NCI-H748 treated with DMSO at 0.1 percent for 48 hours (cell line): ENCODE measurements at regions not wholly inside any gene's neighbourhood (a gene's known extent, or its start where the extent isn't known, plus 50 kb on each side); places are given as distances from the start of the nearest gene placed in this dataset.
A peak's percentile ranks its signal among the peaks of the same experiment; 100 is the strongest.

Experiments used
- DNase-seq: peaks from one replicate; lab custom pipeline; 2025; lab: John Stamatoyannopoulos, UW

DNA sequence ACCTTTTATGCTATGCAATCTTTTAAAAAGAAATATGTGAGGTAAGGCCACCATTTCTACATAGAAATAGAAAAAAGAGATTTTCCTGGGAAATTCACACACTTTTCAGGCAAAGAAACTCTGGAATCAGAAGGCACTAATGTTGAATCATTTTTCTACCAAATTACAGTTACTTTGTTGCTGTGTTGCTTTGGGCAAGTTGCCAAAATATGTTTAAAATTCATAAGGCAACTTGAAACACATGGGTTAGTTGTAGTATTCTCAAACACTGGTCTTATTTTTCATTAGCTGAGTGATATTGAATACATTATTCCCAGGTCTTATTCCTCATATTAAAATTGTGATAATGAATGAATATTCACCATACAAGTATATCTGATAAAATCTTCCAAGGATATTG, 195.0 kb upstream of the SLITRK1 start:
- no peak for DNase-seq

DNA sequence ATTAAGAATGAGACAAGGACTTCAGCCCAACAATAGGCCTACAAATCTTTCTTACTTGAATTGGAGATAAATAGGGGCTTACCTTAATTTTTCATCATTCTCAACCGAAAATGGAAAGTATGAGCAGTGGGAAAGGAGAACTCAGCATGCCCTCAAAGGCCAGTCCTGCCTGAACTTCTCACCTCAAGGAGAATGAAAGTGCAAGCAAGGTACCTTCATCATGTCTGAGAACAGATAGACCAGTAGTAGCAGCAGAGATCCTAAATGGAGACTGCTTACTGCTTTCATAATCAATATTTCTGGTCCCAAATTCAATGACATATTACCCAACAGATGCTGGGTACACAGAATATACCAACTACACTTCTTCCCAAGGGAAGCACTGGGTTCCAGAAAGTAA, 194.0 kb upstream of the SLITRK1 start:
- no peak for DNase-seq

- DNase-seq: no peak
Measured at GRCh38 chr13:84050536-84050935, 168.3 kb upstream of the SLITRK1 start.

- no peak for DNase-seq
Measured at GRCh38 chr13:84049443-84050219, 167.4 kb upstream of the SLITRK1 start.

- DNase-seq: no peak
Measured at GRCh38 chr13:84044805-84045204, 162.5 kb upstream of the SLITRK1 start.

- peak; percentile 91 for DNase-seq
Measured at GRCh38 chr13:84038001-84038400, 155.7 kb upstream of the SLITRK1 start.

- DNase-seq: no peak
Measured at GRCh38 chr13:84032116-84032515, 149.8 kb upstream of the SLITRK1 start.

- DNase-seq: no peak
Measured at GRCh38 chr13:84031120-84031519, 148.8 kb upstream of the SLITRK1 start.

- DNase-seq: no peak
Measured at GRCh38 chr13:84029396-84029795, 147.1 kb upstream of the SLITRK1 start.

- no peak for DNase-seq
Measured at GRCh38 chr13:84025824-84026223, 143.6 kb upstream of the SLITRK1 start.

DNA sequence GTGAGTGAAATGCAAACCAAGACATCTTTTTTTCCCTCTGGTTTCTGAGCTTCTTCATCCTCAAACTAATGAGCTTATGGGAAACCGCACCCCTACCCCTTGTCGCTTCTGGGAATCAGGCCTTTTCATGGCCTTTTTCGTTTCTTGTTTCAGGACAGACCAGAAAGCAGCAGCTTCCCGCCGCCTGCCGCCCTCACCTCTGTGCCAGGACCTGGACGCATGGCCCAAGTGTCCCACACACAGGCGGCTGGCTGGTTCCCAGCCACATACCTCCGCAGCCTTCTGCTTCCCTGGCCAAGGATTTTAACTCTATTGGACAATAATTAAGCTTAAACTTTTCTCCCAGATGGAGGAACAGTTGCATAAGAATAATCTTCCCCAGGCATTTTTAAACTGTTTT, 114.1 kb upstream of the SLITRK1 start:
- DNase-seq: no peak

DNA sequence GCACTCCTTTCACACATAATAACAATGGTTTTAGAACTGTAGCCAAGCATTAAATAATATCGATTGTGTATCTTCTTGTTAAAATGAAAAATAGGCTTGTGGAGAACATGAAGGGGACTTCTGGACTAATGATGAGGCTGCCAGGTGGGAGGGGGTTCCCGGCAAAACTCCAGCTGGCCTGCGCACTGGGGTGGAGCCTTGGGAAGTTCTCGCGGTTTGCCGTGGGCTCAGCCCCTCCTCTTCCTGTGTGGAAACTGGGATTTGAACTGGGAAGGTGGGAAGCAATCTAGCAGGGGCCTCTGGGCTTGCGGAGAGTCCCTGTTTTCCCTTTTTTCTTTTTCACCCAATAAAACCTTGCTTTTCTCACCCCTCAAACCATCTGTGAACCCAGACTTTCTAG, 113.7 kb upstream of the SLITRK1 start:
- no peak for DNase-seq

- no peak for DNase-seq
Measured at GRCh38 chr13:83992566-83993358, 110.5 kb upstream of the SLITRK1 start.

DNA sequence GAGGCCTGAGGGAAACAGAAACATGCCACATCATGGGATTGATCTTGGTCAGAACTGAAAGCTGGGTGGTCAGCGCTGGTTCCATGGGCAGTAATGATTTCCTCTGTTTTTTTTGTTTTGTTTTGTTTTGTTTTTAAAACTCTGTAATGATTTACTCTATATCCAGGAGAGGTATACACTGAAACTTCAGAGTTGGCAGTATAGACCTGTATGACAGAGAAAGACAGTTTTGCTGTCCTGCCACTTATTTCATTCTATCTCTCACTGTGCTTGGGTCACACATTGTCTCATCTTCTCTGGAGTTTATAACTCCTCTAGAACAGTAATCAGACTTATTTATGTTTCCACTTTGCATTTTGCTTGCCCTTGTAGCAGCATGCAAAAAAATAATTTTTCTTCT, 105.1 kb upstream of the SLITRK1 start:
- DNase-seq: no peak

DNA sequence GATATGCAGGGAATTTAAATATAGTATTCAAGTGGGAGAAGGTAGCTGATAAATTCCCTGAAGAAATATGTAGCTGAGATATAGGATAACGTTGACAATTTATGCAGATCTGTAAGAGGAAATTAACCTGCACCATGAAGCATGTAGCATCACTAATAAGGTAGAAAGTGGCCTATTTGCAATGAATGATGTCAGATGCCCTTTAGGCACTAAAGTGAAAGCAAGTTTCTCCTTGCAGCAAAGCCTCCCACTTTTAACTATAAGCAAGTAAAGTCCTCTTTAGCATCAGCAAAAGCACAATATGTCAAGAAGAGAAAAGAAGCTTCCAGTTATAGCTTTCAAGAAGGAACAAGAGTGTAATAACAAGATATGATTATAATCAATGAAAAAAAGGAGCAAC, 102.5 kb upstream of the SLITRK1 start:
- DNase-seq: no peak

DNA sequence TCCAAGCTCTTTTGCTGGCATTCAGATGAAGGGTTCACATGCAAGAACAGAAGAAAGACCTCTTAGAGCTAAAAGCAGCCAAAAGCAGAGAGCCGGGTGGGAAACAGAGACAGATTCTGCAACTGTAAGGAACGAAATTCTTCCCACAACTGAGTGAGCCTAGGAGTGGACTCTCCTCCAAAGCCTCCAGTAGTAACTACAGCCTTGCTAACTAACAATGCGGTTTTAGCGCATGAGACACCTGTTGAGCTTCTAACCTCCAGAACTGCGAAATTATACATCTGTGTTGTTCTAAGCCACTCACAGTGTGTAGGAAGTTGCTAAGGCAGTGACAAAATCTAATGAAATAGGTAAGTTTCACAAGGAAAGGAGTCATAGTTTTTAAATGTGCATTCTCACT, 98.1 kb upstream of the SLITRK1 start:
- DNase-seq: no peak

- DNase-seq: no peak
Measured at GRCh38 chr13:83975655-83976165, 93.4 kb upstream of the SLITRK1 start.

DNA sequence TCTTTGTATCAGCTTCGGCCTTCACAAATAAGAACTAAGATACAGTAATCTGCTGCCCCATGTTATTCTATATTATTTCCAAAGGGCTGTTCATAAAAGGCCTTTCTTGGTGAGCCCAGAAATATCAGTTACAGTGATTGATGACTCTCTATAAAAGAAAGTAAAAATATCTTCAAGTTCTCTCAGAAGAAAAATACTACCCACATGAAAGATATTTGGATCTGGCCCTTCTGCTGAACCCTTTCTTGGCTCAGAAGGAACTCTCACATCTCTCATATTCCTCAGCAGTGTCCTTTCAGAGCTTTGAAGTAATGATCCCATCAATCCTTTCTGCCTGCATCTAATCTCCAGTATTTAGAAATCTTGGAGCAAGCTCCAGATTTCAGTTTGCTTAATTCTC, 76.3 kb upstream of the SLITRK1 start:
- DNase-seq: no peak

GRCh38 chr13:83955011-83955410, 72.7 kb upstream of the SLITRK1 start:
- DNase-seq: no peak

DNA sequence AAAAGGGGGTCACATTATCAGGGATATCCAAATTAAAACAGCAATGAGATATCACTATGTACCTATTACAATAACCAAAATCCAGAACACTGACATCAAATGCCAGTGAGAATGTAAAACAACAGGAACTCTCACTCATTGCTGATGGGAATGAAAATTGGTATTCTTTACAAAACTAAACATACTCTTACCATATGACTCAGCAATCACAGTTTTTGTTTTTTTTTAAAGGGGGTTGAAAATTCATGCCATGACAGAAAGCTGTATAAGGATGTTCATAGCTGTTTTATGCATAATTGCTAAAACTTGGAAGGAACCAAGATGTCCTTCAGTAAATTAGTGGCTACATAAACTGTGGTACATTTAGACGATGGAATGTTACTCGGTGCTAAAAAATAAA, 71.6 kb upstream of the SLITRK1 start:
- no peak for DNase-seq

DNA sequence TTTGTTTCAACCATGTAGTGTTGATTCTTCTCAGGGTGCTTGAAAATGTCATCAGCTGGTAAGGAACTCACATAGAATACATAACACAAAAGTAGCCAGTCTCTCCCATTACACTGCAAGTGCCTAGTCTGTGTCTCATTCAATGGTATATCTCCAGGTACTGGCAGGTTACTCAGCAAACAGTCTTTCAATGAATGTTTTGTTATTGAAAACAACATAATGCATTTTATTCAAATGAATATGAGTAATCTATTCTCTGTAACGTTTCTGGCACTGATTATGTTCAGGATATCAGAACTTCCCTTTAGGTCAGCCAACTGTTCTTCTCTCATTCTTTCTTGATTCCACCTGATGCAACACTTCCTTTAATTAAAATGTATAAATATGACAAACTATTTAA, 68.0 kb upstream of the SLITRK1 start:
- no peak for DNase-seq

GRCh38 chr13:83943530-83944279, 61.4 kb upstream of the SLITRK1 start:
- DNase-seq: no peak
